ENCODE measurements at regions not wholly inside any gene's neighbourhood (a gene's known extent, or its start where the extent isn't known, plus 50 kb on each side); places are given as distances from the start of the nearest gene placed in this dataset.
"Not testable (repeated sequence)": the region's sequence is repeated elsewhere in the genome, so short reads cannot be mapped to it uniquely, and the experiment has no call there.

DNA sequence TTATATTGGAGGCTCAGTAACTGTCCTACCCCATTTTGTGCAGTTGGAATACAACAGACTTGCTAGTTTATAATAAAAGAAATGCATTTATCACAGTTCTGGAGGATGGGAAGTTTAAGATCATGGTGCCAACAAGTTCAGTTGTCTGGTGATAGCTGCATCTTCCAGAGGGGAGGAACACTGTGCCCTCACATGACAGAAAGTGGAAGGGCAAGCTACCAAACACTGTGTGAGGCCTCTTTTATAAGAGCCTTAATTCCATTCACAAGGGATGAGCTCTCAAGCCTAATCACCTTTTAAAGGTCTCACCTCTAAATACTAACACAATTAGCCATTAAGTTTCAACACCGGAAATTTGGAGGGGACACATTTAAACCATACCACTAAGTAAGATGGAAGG lies 1073.9 kb downstream of the PLOD2 start:
- TF ChIP-seq CTCF (conservative IDR thresholded peaks at IDR 0.05; ENCODE audit: low read length) = no peak
- DNase-seq (ENCODE audit: low read depth) = no peak
- H3K4me3 ChIP-seq (ENCODE audit: low read length) = no peak overlapping the region

DNA sequence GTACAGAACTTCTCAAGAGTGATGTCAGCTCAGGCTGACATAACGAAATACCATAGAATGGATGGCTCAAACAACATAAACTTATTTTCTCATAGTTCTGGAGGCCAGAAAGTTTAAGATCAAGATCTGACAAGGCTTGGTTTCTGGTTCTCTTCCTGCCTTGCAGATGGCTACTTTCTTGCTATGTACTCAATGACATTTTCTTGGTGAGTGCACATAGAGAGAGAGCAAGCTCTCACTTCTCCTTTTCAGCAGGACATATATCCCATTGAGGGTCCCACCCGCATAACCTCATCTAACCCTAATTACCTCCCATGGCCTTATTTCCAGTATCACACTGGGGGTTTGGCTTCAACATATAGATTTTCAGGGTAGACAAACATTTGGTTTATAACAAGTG lies 1072.1 kb downstream of the PLOD2 start:
- no peak for DNase-seq (ENCODE audit: low read depth)
- no peak overlapping the region for H3K4me3 ChIP-seq (ENCODE audit: low read length)
- no peak for TF ChIP-seq CTCF (conservative IDR thresholded peaks at IDR 0.05; ENCODE audit: low read length)

GRCh38 chr3:145089337-145089736 lies 1071.6 kb downstream of the PLOD2 start:
- DNase-seq (ENCODE audit: low read depth) = no peak
- no peak overlapping the region for H3K4me3 ChIP-seq (ENCODE audit: low read length)
- no peak for TF ChIP-seq CTCF (conservative IDR thresholded peaks at IDR 0.05; ENCODE audit: low read length)

DNA sequence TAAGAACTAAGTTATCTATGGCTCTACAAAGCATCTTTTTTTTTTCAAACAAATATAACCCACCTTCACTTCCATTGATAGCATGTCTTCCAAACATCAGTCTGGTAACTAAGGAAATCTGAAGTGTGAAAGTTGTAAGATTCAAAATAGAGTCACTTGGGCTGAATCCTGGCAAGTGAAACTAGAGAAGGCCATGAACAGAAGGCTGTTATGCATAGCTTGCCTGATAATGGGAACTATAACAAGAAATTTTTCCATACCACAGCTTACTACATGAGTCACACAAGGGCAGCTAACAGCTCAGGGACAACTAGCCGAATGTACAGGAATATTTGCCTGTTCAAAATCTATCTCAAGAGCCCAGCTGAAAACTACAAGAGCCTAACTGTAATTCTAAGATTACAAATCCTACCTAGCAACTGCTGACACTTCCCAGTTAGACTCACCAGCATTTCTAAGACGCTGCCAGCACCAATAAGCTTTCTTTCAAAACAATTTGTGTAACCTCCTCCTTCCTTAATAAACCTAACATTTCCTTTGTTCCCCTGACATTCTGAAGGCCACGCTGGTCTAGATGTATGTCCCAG lies 1066.5 kb downstream of the PLOD2 start:
- H3K4me3 ChIP-seq (ENCODE audit: low read length) = no peak overlapping the region
- TF ChIP-seq CTCF (conservative IDR thresholded peaks at IDR 0.05; ENCODE audit: low read length) = no peak
- DNase-seq (ENCODE audit: low read depth) = peak; percentile 22

DNA sequence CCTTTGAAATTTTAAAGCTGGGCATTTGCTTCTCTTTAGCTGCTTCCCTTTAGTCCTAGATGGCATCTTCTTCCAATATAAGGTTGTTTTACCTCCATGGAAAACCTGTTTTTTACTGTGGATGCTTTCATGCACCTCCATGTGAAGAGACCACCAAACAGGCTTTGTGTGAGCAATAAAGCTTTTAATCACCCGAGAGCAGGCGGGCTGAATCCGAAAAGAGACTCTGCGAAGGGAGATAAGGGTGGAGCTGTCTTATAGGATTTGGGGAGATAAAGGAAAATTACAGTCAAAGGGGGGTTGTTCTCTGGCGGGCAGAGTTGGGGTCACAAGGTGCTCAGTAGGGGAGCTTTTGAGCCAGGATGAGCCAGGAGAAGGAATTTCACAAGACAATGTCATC lies 1049.8 kb downstream of the PLOD2 start:
- H3K4me3 ChIP-seq (ENCODE audit: low read length); DNase-seq (ENCODE audit: low read depth): not testable (repeated sequence)

GRCh38 chr3:145116769-145117168 lies 1044.2 kb downstream of the PLOD2 start:
- H3K4me3 ChIP-seq (ENCODE audit: low read length) = no peak overlapping the region
- DNase-seq (ENCODE audit: low read depth) = no peak
- TF ChIP-seq CTCF (conservative IDR thresholded peaks at IDR 0.05; ENCODE audit: low read length) = no peak

GRCh38 chr3:145118303-145118702 lies 1042.7 kb downstream of the PLOD2 start:
- no peak for DNase-seq (ENCODE audit: low read depth)
- no peak overlapping the region for H3K4me3 ChIP-seq (ENCODE audit: low read length)
- TF ChIP-seq CTCF (conservative IDR thresholded peaks at IDR 0.05; ENCODE audit: low read length) = no peak
